B cell (primary cell): ENCODE measurements at regions not wholly inside any gene's neighbourhood (a gene's known extent, or its start where the extent isn't known, plus 50 kb on each side); places are given as distances from the start of the nearest gene placed in this dataset.
"Not testable (repeated sequence)": the region's sequence is repeated elsewhere in the genome, so short reads cannot be mapped to it uniquely, and the experiment has no call there.

Experiments
- CTCF ChIP-seq: fragments of 200-600 bp; IDR thresholded peaks from one replicate; pipeline ENCODE4 v1.8.0; 2022; ENCODE audit warnings: antibody characterized with exemption, mild to moderate bottlenecking
- EZH2 ChIP-seq: IDR thresholded peaks from 2 replicates; pipeline ENCODE4 v1.6.1; 2012; ENCODE audit warnings: borderline replicate concordance, low read depth, mild to moderate bottlenecking, moderate library complexity, low read length; ENCODE audit not compliant: insufficient read depth, poor library complexity, severe bottlenecking

GRCh38 chr3:18693588-18694329 lies 268.6 kb upstream of the SATB1 start:
- TF ChIP-seq CTCF, EZH2: not testable (repeated sequence)
